ENCODE measurements at regions not wholly inside any gene's neighbourhood (a gene's known extent, or its start where the extent isn't known, plus 50 kb on each side); places are given as distances from the start of the nearest gene placed in this dataset.

GRCh38 chr12:69042970-69043369, 110.0 kb upstream of the CPM start:
- intact Hi-C loops (cut with micrococcal nuclease) = no loop called here
- Mint-ChIP-seq H3K27me3 (no peaks in the 10 kb centered on the region), H3K4me1 (no peaks in the 10 kb centered on the region), H3K9me3 (ENCODE audit: insufficient read depth) (no peaks in the 10 kb centered on the region), H3K4me3 (no peak overlapping the region), H3K27ac (no peak overlapping the region)
- TF ChIP-seq EZH2 (IDR thresholded peaks at IDR 0.05; ENCODE audit: borderline replicate concordance, insufficient read depth, low read depth, low read length, poor library complexity, severe bottlenecking) = no peak
- TF ChIP-seq, protein P1, sequence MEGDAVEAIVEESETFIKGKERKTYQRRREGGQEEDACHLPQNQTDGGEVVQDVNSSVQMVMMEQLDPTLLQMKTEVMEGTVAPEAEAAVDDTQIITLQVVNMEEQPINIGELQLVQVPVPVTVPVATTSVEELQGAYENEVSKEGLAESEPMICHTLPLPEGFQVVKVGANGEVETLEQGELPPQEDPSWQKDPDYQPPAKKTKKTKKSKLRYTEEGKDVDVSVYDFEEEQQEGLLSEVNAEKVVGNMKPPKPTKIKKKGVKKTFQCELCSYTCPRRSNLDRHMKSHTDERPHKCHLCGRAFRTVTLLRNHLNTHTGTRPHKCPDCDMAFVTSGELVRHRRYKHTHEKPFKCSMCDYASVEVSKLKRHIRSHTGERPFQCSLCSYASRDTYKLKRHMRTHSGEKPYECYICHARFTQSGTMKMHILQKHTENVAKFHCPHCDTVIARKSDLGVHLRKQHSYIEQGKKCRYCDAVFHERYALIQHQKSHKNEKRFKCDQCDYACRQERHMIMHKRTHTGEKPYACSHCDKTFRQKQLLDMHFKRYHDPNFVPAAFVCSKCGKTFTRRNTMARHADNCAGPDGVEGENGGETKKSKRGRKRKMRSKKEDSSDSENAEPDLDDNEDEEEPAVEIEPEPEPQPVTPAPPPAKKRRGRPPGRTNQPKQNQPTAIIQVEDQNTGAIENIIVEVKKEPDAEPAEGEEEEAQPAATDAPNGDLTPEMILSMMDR (IDR thresholded peaks at IDR 0.05) = no peak
- no peaks in the 10 kb centered on the region for H3K36me3 ChIP-seq (replicated peaks in 1 of 2; ENCODE audit: control extremely low read depth in 1 of 2, control insufficient read depth in 1 of 2, extremely low read depth in 1 of 2, insufficient read depth in 2 of 2, low read length in 1 of 2)
- no peaks in the 10 kb centered on the region for H3K79me2 ChIP-seq (ENCODE audit: control insufficient read depth, insufficient read depth, low read length)
- H2AFZ ChIP-seq (ENCODE audit: insufficient read depth, low read depth, low read length, poor library complexity, severe bottlenecking) = no peak overlapping the region
- ChIA-PET CTCF (interaction anchor here (0.5 kb wide), 1 partner anchor 263 kb away, joined by 3 read pairs; no protein-coding TSS in a partner anchor), POLR2A (no interaction called here)
- no peak overlapping the region for H3K4me3 ChIP-seq (ENCODE audit: control extremely low read depth in 1 of 5, extremely low read depth in 1 of 5, insufficient read depth in 1 of 5, low read depth in 2 of 5, low read length in 4 of 5)
- H3K27ac ChIP-seq (ENCODE audit: low read length in 2 of 2) = no peak overlapping the region
- peaks cover 0 to 3% (median 0%) of the 10 kb centered on the region in 4 experiments for H3K27me3 ChIP-seq (replicated peaks in 1 of 4; ENCODE audit: control extremely low read depth in 1 of 4, control insufficient read depth in 3 of 4, insufficient read depth in 4 of 4, low read length in 3 of 4)
- no peak overlapping the region for H3K4me2 ChIP-seq (replicated peaks; ENCODE audit: low read depth, low read length, poor library complexity, severe bottlenecking)
- no peaks in the 10 kb centered on the region for H3K4me1 ChIP-seq (ENCODE audit: control insufficient read depth in 2 of 2, insufficient read depth in 2 of 2, low read length in 2 of 2)
- no peaks in the 10 kb centered on the region for H4K20me1 ChIP-seq (ENCODE audit: control insufficient read depth, insufficient read depth, low read length, poor library complexity, severe bottlenecking)
- ATAC-seq (ENCODE audit: low read depth) (no peak), DNase-seq (no peak)
- WGBS (ENCODE audit: insufficient coverage) = 89% methylated on average over 4 of the region's 4 CpGs
- H3K9me3 ChIP-seq (ENCODE audit: control extremely low read depth in 1 of 3, control insufficient read depth in 2 of 3, insufficient read depth in 1 of 3, low read length in 2 of 3) = no peaks in the 10 kb centered on the region
- H3K9ac ChIP-seq (ENCODE audit: low read length) = no peak overlapping the region

- no peaks in the 10 kb centered on the region for H3K4me1 ChIP-seq (ENCODE audit: control insufficient read depth in 2 of 2, insufficient read depth in 2 of 2, low read length in 2 of 2)
- H3K9me3 Mint-ChIP-seq (ENCODE audit: insufficient read depth) = peaks cover 2% of the 10 kb centered on the region
- no peak for ATAC-seq (ENCODE audit: low read depth)
- WGBS (ENCODE audit: insufficient coverage) = 100% methylated on average over 2 of the region's 2 CpGs
- no peak overlapping the region for H3K27ac ChIP-seq (ENCODE audit: low read length in 2 of 2)
- H3K9me3 ChIP-seq (ENCODE audit: control extremely low read depth in 1 of 3, control insufficient read depth in 2 of 3, insufficient read depth in 1 of 3, low read length in 2 of 3) = no peaks in the 10 kb centered on the region
- intact Hi-C loops (cut with micrococcal nuclease) = no loop called here
- TF ChIP-seq, protein P1 (IDR thresholded peaks at IDR 0.05) = no peak
- no peak for TF ChIP-seq EZH2 (IDR thresholded peaks at IDR 0.05; ENCODE audit: borderline replicate concordance, insufficient read depth, low read depth, low read length, poor library complexity, severe bottlenecking)
- no peaks in the 10 kb centered on the region for H3K4me1 Mint-ChIP-seq
- no peak for DNase-seq
- H3K4me2 ChIP-seq (replicated peaks; ENCODE audit: low read depth, low read length, poor library complexity, severe bottlenecking) = no peak overlapping the region
- H3K27me3 Mint-ChIP-seq = peaks cover 3% of the 10 kb centered on the region
- ChIA-PET POLR2A (no interaction called here), CTCF (no interaction called here)
- H3K9ac ChIP-seq (ENCODE audit: low read length) = no peak overlapping the region
- peaks cover 0 to 3% (median 0%) of the 10 kb centered on the region in 4 experiments for H3K27me3 ChIP-seq (replicated peaks in 1 of 4; ENCODE audit: control extremely low read depth in 1 of 4, control insufficient read depth in 3 of 4, insufficient read depth in 4 of 4, low read length in 3 of 4)
- H3K4me3 ChIP-seq (ENCODE audit: control extremely low read depth in 1 of 5, extremely low read depth in 1 of 5, insufficient read depth in 1 of 5, low read depth in 2 of 5, low read length in 4 of 5) = no peak overlapping the region
- no peak overlapping the region for H2AFZ ChIP-seq (ENCODE audit: insufficient read depth, low read depth, low read length, poor library complexity, severe bottlenecking)
- H3K36me3 ChIP-seq (replicated peaks in 1 of 2; ENCODE audit: control extremely low read depth in 1 of 2, control insufficient read depth in 1 of 2, extremely low read depth in 1 of 2, insufficient read depth in 2 of 2, low read length in 1 of 2) = no peaks in the 10 kb centered on the region
- no peak overlapping the region for H3K4me3 Mint-ChIP-seq
- H3K27ac Mint-ChIP-seq = no peak overlapping the region
- H4K20me1 ChIP-seq (ENCODE audit: control insufficient read depth, insufficient read depth, low read length, poor library complexity, severe bottlenecking) = no peaks in the 10 kb centered on the region
- H3K79me2 ChIP-seq (ENCODE audit: control insufficient read depth, insufficient read depth, low read length) = no peaks in the 10 kb centered on the region
Measured at GRCh38 chr12:69044887-69045286, 111.9 kb upstream of the CPM start.
